ENCODE measurements at regions not wholly inside any gene's neighbourhood (a gene's known extent, or its start where the extent isn't known, plus 50 kb on each side); places are given as distances from the start of the nearest gene placed in this dataset.

GRCh38 chr6:90650041-90650940 lies 63.4 kb upstream of the MAP3K7 start:
- no peak for TF ChIP-seq CTCF (conservative IDR thresholded peaks at IDR 0.05)
- no peak for TF ChIP-seq EZH2 (IDR thresholded peaks at IDR 0.05; ENCODE audit: low read depth)
